ENCODE measurements at regions not wholly inside any gene's neighbourhood (a gene's known extent, or its start where the extent isn't known, plus 50 kb on each side); places are given as distances from the start of the nearest gene placed in this dataset.

GRCh38 chr3:189519458-189519857 is 111.7 kb upstream of the TP63 start:
- no peak for TF ChIP-seq RAD21 (IDR thresholded peaks at IDR 0.05; ENCODE audit: low read length)
- TF ChIP-seq MAZ (IDR thresholded peaks at IDR 0.05; ENCODE audit: borderline replicate concordance, low read depth, low read length), result no peak
- no peak for TF ChIP-seq RCOR1 (IDR thresholded peaks at IDR 0.05; ENCODE audit: insufficient replicate concordance, low read length)
- TF ChIP-seq FOS (IDR thresholded peaks at IDR 0.05; ENCODE audit: low read depth, low read length), result no peak
- no peak for TF ChIP-seq RFX5 (IDR thresholded peaks at IDR 0.05; ENCODE audit: low read depth, low read length)
- TF ChIP-seq POLR2A (IDR thresholded peaks at IDR 0.05; ENCODE audit: low read depth, low read length), result no peak
- TF ChIP-seq NFE2L2 (IDR thresholded peaks at IDR 0.05; ENCODE audit: low read depth, low read length), result no peak
- Histone ChIP-seq H3K27ac (ENCODE audit: insufficient read depth, low read length) (no peak overlapping the region), H3K4me2 (ENCODE audit: low read depth, low read length) (no peak overlapping the region), H3K18ac (ENCODE audit: low read depth, low read length) (no peak overlapping the region), H2AK9ac (replicated peaks; ENCODE audit: low read depth, low read length, poor library complexity) (no peak overlapping the region), H3K27me3 (ENCODE audit: control insufficient read depth, insufficient read depth, low read length) (no peaks in the 10 kb centered on the region), H3K14ac (replicated peaks; ENCODE audit: low read depth, low read length) (no peak overlapping the region), H2BK120ac (ENCODE audit: low read depth, low read length) (no peak overlapping the region), H2BK5ac (ENCODE audit: low read depth, low read length, poor library complexity, severe bottlenecking) (no peak overlapping the region), H2AK5ac (ENCODE audit: low read depth, low read length) (no peak overlapping the region), H3K4me1 (ENCODE audit: control insufficient read depth, insufficient read depth, low read length) (no peaks in the 10 kb centered on the region), H3K9ac (ENCODE audit: low read depth, low read length) (no peak overlapping the region), H3K4me3 (ENCODE audit: insufficient read depth, low read depth, low read length) (no peak overlapping the region), H4K91ac (ENCODE audit: insufficient read depth, low read depth, low read length) (no peak overlapping the region), H2BK20ac (ENCODE audit: low read depth, low read length) (no peak overlapping the region), H3K9me3 (ENCODE audit: control insufficient read depth, insufficient read depth, low read length) (no peaks in the 10 kb centered on the region), H2BK15ac (ENCODE audit: low read depth, low read length) (no peak overlapping the region), H2AFZ (replicated peaks; ENCODE audit: low read length, poor library complexity) (no peak overlapping the region), H3K4ac (ENCODE audit: low read depth, low read length) (no peak overlapping the region), H4K8ac (ENCODE audit: low read depth in 2 of 2, low read length in 2 of 2) (no peak overlapping the region), H3K56ac (ENCODE audit: extremely low read depth, insufficient read depth, low read length) (no peak overlapping the region), H4K20me1 (ENCODE audit: insufficient read depth, low read length) (no peaks in the 10 kb centered on the region), H3K9me1 (ENCODE audit: insufficient read depth, low read length) (no peaks in the 10 kb centered on the region), H4K5ac (ENCODE audit: low read depth, low read length) (no peak overlapping the region), H3K23ac (ENCODE audit: low read depth, low read length) (no peak overlapping the region), H3K79me1 (ENCODE audit: low read depth in 1 of 2, low read length in 2 of 2) (no peaks in the 10 kb centered on the region), H3K36me3 (ENCODE audit: control insufficient read depth, insufficient read depth, low read length) (no peaks in the 10 kb centered on the region)
- in situ Hi-C loops (cut with MboI; ENCODE audit: low sequenced_read_pairs), result no loop called here
- DNase-seq (no peak), ATAC-seq (ENCODE audit: low read depth) (no peak)
- POLR2A ChIA-PET (ENCODE audit: unreplicated experiment), result no interaction called here
- BruUV-seq (replicated peaks), result no TSS peak
- CTCF ChIA-PET, result no interaction called here
- dilution Hi-C loops (cut with HindIII; ENCODE audit: low sequenced_read_pairs, unreplicated experiment), result no loop called here
- intact Hi-C loops (cut with micrococcal nuclease), result no loop called here
